Germinal center (tissue), 1 donor: ENCODE measurements at regions not wholly inside any gene's neighbourhood (a gene's known extent, or its start where the extent isn't known, plus 50 kb on each side); places are given as distances from the start of the nearest gene placed in this dataset.

Experiments
- DNase-seq: peaks from one replicate; pipeline ENCODE4 v3.0.0; 2012; ENCODE audit warnings: mixed read lengths, low spot score

GRCh38 chr20:39829661-39830060, 859.4 kb downstream of the MAFB start:
- peak; percentile 37 for DNase-seq

GRCh38 chr20:39829256-39829655, 859.8 kb downstream of the MAFB start:
- DNase-seq: no peak

GRCh38 chr20:39825950-39826349, 863.1 kb downstream of the MAFB start:
- DNase-seq: no peak

GRCh38 chr20:39825524-39825923, 863.4 kb downstream of the DHX35 start:
- DNase-seq: no peak

GRCh38 chr20:39823224-39823623, 861.1 kb downstream of the DHX35 start:
- no peak for DNase-seq

- DNase-seq: no peak
These were observed 860.5 kb downstream of the DHX35 start for GRCh38 chr20:39822667-39823066.

GRCh38 chr20:39813190-39813829, 851.2 kb downstream of the DHX35 start:
- no peak for DNase-seq

- no peak for DNase-seq
These were observed 850.0 kb downstream of the DHX35 start for GRCh38 chr20:39812116-39812515.

- no peak for DNase-seq
These were observed 848.2 kb downstream of the DHX35 start for GRCh38 chr20:39810309-39810708.

GRCh38 chr20:39808613-39809012, 846.5 kb downstream of the DHX35 start:
- no peak for DNase-seq

- DNase-seq: no peak
These were observed 838.4 kb downstream of the DHX35 start for GRCh38 chr20:39800548-39800947.

- DNase-seq: no peak
These were observed 838.0 kb downstream of the DHX35 start for GRCh38 chr20:39800111-39800510.

GRCh38 chr20:39799366-39799965, 837.3 kb downstream of the DHX35 start:
- no peak for DNase-seq

- DNase-seq: no peak
These were observed 833.5 kb downstream of the DHX35 start for GRCh38 chr20:39795401-39796272.

GRCh38 chr20:39792334-39792733, 830.2 kb downstream of the DHX35 start:
- no peak for DNase-seq

GRCh38 chr20:39789411-39789810, 827.3 kb downstream of the DHX35 start:
- no peak for DNase-seq

GRCh38 chr20:39785252-39785917, 823.2 kb downstream of the DHX35 start:
- no peak for DNase-seq

- DNase-seq: no peak
These were observed 822.5 kb downstream of the DHX35 start for GRCh38 chr20:39784693-39785092.

- DNase-seq: no peak
These were observed 816.9 kb downstream of the DHX35 start for GRCh38 chr20:39778847-39779604.

- no peak for DNase-seq
These were observed 816.3 kb downstream of the DHX35 start for GRCh38 chr20:39778431-39778830.

- DNase-seq: no peak
These were observed 815.5 kb downstream of the DHX35 start for GRCh38 chr20:39777610-39778009.

GRCh38 chr20:39775110-39775509, 813.0 kb downstream of the DHX35 start:
- no peak for DNase-seq
